Transverse colon (tissue), 3 donors: ENCODE measurements at regions not wholly inside any gene's neighbourhood (a gene's known extent, or its start where the extent isn't known, plus 50 kb on each side); places are given as distances from the start of the nearest gene placed in this dataset.

ENCODE experiments used
- POLR2A ChIP-seq: fragments of 450-650 bp; IDR thresholded peaks from one replicate; pipeline ENCODE4 v1.6.1; 2016; ENCODE audit warnings: antibody characterized with exemption, mild to moderate bottlenecking, moderate library complexity
- TF ChIP-seq, protein P1 (sequence below), 5 experiments: fragments of 200-600 bp in 3 of 5; fragments of 450-650 bp in 2 of 5; sonication (generic) in 3 of 5; IDR thresholded peaks; 1 replicate in 2 of 5; 2 replicates in 3 of 5; pipeline ENCODE4 v1.5.1; 2016 to 2017; ENCODE audit warnings: antibody characterized with exemption in 5 of 5, inconsistent platforms in 3 of 5, mild to moderate bottlenecking in 2 of 5, moderate library complexity in 1 of 5

DNA sequence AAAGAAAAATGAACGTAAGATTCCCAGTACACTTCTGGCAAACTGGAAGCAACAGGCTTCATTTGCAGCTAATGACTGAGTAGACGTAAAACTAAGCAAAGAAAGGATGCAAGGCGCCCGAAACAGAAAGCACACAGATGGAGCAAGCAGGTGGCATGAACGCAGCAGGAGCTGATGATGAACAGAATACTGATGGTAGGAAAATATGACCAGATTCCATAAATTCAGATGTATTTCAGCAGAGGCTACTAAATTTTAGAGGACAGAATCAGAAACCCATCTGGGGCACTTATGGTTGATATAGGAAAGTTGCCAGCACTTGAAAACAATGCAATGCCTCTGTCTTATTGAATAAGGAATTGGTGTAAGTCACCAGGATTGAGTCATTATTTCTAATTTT lies 658.7 kb upstream of the LINC00305 start:
- TF ChIP-seq, protein P1, sequence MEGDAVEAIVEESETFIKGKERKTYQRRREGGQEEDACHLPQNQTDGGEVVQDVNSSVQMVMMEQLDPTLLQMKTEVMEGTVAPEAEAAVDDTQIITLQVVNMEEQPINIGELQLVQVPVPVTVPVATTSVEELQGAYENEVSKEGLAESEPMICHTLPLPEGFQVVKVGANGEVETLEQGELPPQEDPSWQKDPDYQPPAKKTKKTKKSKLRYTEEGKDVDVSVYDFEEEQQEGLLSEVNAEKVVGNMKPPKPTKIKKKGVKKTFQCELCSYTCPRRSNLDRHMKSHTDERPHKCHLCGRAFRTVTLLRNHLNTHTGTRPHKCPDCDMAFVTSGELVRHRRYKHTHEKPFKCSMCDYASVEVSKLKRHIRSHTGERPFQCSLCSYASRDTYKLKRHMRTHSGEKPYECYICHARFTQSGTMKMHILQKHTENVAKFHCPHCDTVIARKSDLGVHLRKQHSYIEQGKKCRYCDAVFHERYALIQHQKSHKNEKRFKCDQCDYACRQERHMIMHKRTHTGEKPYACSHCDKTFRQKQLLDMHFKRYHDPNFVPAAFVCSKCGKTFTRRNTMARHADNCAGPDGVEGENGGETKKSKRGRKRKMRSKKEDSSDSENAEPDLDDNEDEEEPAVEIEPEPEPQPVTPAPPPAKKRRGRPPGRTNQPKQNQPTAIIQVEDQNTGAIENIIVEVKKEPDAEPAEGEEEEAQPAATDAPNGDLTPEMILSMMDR (IDR thresholded peaks at IDR 0.05): no peak
- no peak for TF ChIP-seq POLR2A
